Osteoblast (primary cell): ENCODE measurements at regions not wholly inside any gene's neighbourhood (a gene's known extent, or its start where the extent isn't known, plus 50 kb on each side); places are given as distances from the start of the nearest gene placed in this dataset.

Source experiments
- DNase-seq: peaks from one replicate; pipeline ENCODE4 v3.0.0; 2011; ENCODE audit warnings: low spot score, mixed read lengths; ENCODE audit not compliant: insufficient read length; ENCODE audit errors: missing footprints
- H2AFZ ChIP-seq: 2 replicates; pipeline ENCODE4 v1.6.0; 2011; ENCODE audit warnings: mild to moderate bottlenecking, low read length
- H3K27ac ChIP-seq: 2 replicates; pipeline ENCODE4 v1.5.1; 2011; ENCODE audit warnings: mild to moderate bottlenecking, low read depth, low read length, moderate library complexity
- H3K27me3 ChIP-seq: 2 replicates; pipeline ENCODE4 v1.6.0; 2012; ENCODE audit warnings: mild to moderate bottlenecking, control low read depth, inconsistent platforms, low read length, moderate library complexity; ENCODE audit not compliant: insufficient read depth
- H3K36me3 ChIP-seq: 2 replicates; pipeline ENCODE4 v1.5.1; 2011; ENCODE audit warnings: mild to moderate bottlenecking, low read length, control low read depth, moderate library complexity; ENCODE audit not compliant: insufficient read depth
- H3K4me1 ChIP-seq: 2 replicates; pipeline ENCODE4 v1.5.1; 2011; ENCODE audit warnings: mild to moderate bottlenecking, low read length, control low read depth, moderate library complexity; ENCODE audit not compliant: insufficient read depth
- H3K4me2 ChIP-seq: 2 replicates; pipeline ENCODE4 v1.6.0; 2011; ENCODE audit warnings: mild to moderate bottlenecking, low read length; ENCODE audit not compliant: insufficient read depth
- H3K4me3 ChIP-seq: fragments of 200-600 bp; sonication (generic); 3 replicates; pipeline ENCODE4 v1.5.1; 2012; ENCODE audit warnings: mild to moderate bottlenecking, low read length, inconsistent platforms; ENCODE audit not compliant: insufficient read depth
- H3K79me2 ChIP-seq: 2 replicates; pipeline ENCODE4 v1.6.0; 2012; ENCODE audit warnings: mild to moderate bottlenecking, low read length, control low read depth, inconsistent platforms; ENCODE audit not compliant: insufficient read depth
- H3K9me3 ChIP-seq: 2 replicates; pipeline ENCODE4 v1.5.1; 2011; ENCODE audit warnings: low read depth, low read length, control low read depth
- H4K20me1 ChIP-seq: 2 replicates; pipeline ENCODE4 v1.6.0; 2012; ENCODE audit warnings: mild to moderate bottlenecking, low read length, control low read depth; ENCODE audit not compliant: insufficient read depth
- TF ChIP-seq, protein P1 (sequence below): IDR thresholded peaks from 2 replicates; pipeline ENCODE4 v1.5.1; 2011; ENCODE audit warnings: mild to moderate bottlenecking, low read depth, low read length, moderate library complexity; ENCODE audit errors: extremely low read depth

DNA sequence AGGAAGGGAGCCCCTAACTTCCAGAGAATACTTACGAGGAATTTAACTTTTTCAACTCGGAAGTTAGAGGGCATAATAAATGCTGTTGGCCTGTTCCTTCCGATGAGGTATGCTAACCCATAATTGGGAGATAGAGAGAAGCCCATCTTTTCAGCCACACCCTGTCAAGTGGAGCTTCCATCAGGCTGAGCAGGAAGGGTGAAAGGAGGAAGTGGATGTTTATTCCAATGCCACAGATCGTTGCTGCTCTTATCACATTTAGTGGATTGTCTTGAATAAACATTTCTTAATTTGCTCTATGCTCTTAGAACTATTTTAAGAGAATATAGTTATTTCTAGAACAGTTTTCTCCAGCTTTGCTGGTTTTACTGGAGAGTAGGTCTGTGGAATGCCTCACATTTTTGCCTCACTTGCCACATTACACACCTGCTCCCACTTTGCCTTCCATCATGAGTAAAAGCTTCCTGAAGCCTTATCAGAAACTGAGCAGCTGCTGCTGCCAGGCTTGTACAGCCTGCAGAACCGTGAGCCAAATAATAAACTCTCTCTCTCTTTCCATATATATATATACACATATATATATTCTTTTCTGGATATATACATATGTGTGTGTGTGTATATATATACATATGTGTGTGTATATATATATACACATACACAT is 60.0 kb upstream of the RGS21 start:
- Histone ChIP-seq H3K27me3 (no peaks in the 10 kb centered on the region), H2AFZ (no peak overlapping the region), H3K4me1 (no peaks in the 10 kb centered on the region), H3K9me3 (no peaks in the 10 kb centered on the region), H3K4me2 (no peak overlapping the region), H4K20me1 (no peaks in the 10 kb centered on the region), H3K79me2 (no peaks in the 10 kb centered on the region), H3K36me3 (no peaks in the 10 kb centered on the region), H3K27ac (no peak overlapping the region), H3K4me3 (no peak overlapping the region)
- TF ChIP-seq, protein P1, sequence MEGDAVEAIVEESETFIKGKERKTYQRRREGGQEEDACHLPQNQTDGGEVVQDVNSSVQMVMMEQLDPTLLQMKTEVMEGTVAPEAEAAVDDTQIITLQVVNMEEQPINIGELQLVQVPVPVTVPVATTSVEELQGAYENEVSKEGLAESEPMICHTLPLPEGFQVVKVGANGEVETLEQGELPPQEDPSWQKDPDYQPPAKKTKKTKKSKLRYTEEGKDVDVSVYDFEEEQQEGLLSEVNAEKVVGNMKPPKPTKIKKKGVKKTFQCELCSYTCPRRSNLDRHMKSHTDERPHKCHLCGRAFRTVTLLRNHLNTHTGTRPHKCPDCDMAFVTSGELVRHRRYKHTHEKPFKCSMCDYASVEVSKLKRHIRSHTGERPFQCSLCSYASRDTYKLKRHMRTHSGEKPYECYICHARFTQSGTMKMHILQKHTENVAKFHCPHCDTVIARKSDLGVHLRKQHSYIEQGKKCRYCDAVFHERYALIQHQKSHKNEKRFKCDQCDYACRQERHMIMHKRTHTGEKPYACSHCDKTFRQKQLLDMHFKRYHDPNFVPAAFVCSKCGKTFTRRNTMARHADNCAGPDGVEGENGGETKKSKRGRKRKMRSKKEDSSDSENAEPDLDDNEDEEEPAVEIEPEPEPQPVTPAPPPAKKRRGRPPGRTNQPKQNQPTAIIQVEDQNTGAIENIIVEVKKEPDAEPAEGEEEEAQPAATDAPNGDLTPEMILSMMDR, result no peak
- no peak for DNase-seq

DNA sequence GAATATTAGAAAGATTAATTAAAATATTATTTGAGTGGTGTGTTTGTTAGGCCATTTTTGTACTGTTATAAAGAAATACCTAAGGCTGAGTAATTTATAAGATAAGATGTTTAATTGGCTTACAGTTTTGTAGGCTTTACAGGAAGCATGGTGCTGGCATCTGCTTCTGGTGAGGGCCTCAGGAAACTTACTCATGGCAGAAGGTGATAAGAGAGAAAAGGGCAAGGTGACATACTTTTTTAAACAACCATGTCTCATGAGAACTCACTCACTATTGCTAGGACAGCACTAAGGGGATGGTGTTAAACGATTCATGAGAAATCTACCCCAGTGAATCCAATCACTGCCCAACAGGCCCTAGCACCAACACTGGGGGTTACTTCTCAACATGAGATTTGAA is 56.7 kb upstream of the RGS21 start:
- Histone ChIP-seq H3K27ac (no peak overlapping the region), H2AFZ (no peak overlapping the region), H3K9me3 (no peaks in the 10 kb centered on the region), H4K20me1 (no peaks in the 10 kb centered on the region), H3K36me3 (no peaks in the 10 kb centered on the region), H3K79me2 (no peaks in the 10 kb centered on the region), H3K4me3 (no peak overlapping the region), H3K27me3 (no peaks in the 10 kb centered on the region), H3K4me2 (no peak overlapping the region), H3K4me1 (peaks cover 15% of the 10 kb centered on the region)
- DNase-seq, result no peak
- TF ChIP-seq, protein P1, result no peak

DNA sequence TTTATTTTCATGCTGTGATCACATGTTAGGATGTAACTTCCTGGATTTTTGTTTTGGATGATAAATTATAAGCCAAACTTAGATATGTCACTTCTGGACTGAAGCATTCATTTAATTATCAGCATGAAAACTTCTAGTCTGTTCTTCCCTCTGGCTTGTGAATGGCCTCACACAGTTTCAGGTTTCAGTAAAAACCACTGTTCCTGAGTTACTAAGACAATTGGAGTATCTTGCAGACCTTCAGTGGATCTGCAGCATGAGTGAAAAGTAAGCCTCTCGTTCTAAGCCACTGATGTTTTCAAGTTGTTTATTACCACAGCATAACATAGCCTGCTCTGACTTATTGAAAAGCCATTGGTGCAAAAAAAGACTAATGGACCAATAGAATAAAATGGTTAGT is 55.3 kb upstream of the RGS21 start:
- TF ChIP-seq, protein P1, result no peak
- H2AFZ ChIP-seq, result peak overlapping the region; percentile 65
- peaks cover 15% of the 10 kb centered on the region for H3K4me1 ChIP-seq
- no peaks in the 10 kb centered on the region for H3K27me3 ChIP-seq
- DNase-seq, result no peak
- H4K20me1 ChIP-seq, result no peaks in the 10 kb centered on the region
- H3K79me2 ChIP-seq, result no peaks in the 10 kb centered on the region
- H3K27ac ChIP-seq, result no peak overlapping the region
- H3K36me3 ChIP-seq, result no peaks in the 10 kb centered on the region
- H3K4me2 ChIP-seq, result no peak overlapping the region
- H3K4me3 ChIP-seq, result no peak overlapping the region
- H3K9me3 ChIP-seq, result no peaks in the 10 kb centered on the region

GRCh38 chr1:192263436-192263835 is 53.4 kb upstream of the RGS21 start:
- H3K4me1 ChIP-seq, result peaks cover 15% of the 10 kb centered on the region
- no peak overlapping the region for H3K4me3 ChIP-seq

More at GRCh38 chr1:192263436-192263835, 53.4 kb upstream of the RGS21 start:
- Histone ChIP-seq H3K27ac (peak overlapping the region; percentile 94), H3K27me3 (no peaks in the 10 kb centered on the region), H3K79me2 (no peaks in the 10 kb centered on the region), H3K36me3 (no peaks in the 10 kb centered on the region), H2AFZ (peak overlapping the region; percentile 57), H4K20me1 (no peaks in the 10 kb centered on the region), H3K9me3 (no peaks in the 10 kb centered on the region), H3K4me2 (peak overlapping the region; percentile 46)
- TF ChIP-seq, protein P1, result no peak
- peak; percentile 72 for DNase-seq
